ENCODE measurements at regions not wholly inside any gene's neighbourhood (a gene's known extent, or its start where the extent isn't known, plus 50 kb on each side); places are given as distances from the start of the nearest gene placed in this dataset.

DNA sequence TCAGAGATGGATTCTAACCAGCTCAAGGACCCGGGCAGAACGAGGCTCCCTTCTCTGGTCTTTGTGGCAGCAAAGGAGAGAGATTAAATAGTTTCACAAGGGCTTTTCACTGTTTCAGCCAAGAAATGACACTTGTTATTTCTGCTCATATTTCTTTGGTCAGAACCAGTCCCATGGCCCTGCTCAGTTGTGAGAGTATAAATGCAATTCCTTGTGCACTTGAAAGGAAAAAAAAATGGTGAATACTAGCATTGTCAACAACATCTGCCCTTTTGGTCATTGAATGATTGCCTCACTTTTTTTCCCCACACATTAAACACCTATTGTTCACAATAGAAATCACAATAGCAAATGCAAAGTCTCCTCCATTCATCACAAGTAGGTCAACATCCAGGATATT, 104.4 kb downstream of the RDH14 start:
- H3K79me2 ChIP-seq (ENCODE audit: control insufficient read depth, insufficient read depth, low read length) = no peaks in the 10 kb centered on the region
- POLR2A ChIA-PET = no interaction called here
- no TSS peak for BruUV-seq (replicated peaks)
- no peaks in the 10 kb centered on the region for H4K20me1 ChIP-seq (replicated peaks; ENCODE audit: control insufficient read depth, extremely low read depth, insufficient read depth, low read length)
- no peak overlapping the region for H3K4me3 ChIP-seq (replicated peaks in 1 of 3; ENCODE audit: insufficient read depth in 1 of 3, low read depth in 1 of 3, low read length in 3 of 3)
- intact Hi-C loops (cut with micrococcal nuclease) (no loop called here), dilution Hi-C loops (cut with MboI; ENCODE audit: extremely low pct_ligation_motif_present, low sequenced_read_pairs) (no loop called here)
- no peak overlapping the region for H3K9ac ChIP-seq (replicated peaks; ENCODE audit: extremely low read depth, insufficient read depth, low read length)
- H3K27me3 ChIP-seq (ENCODE audit: control insufficient read depth in 2 of 2, insufficient read depth in 2 of 2, low read length in 2 of 2) = no peaks in the 10 kb centered on the region
- H3K27ac ChIP-seq (ENCODE audit: insufficient read depth, low read depth, low read length) = no peak overlapping the region
- no peak for TF ChIP-seq POLR2A (IDR thresholded peaks at IDR 0.05; ENCODE audit: low read depth, low read length)
- no peak overlapping the region for H2AFZ ChIP-seq (ENCODE audit: low read depth, low read length)
- FAIRE-seq (no peak), DNase-seq (ENCODE audit: low read depth, low spot score) (peak; percentile 28)
- no peaks in the 10 kb centered on the region for H3K9me3 ChIP-seq (replicated peaks; ENCODE audit: control insufficient read depth, insufficient read depth, low read length)
- H3K36me3 ChIP-seq (ENCODE audit: control insufficient read depth in 2 of 2, extremely low read depth in 1 of 2, insufficient read depth in 2 of 2, low read length in 2 of 2) = no peaks in the 10 kb centered on the region
- no peaks in the 10 kb centered on the region for H3K4me1 ChIP-seq (ENCODE audit: control insufficient read depth, extremely low read depth, insufficient read depth, low read length)
- CTCF ChIA-PET = no interaction called here
- no peak overlapping the region for H3K4me2 ChIP-seq (ENCODE audit: insufficient read depth, low read length)
- no peaks in the 10 kb centered on the region for H3K9me1 ChIP-seq (replicated peaks; ENCODE audit: control insufficient read depth, extremely low read depth, insufficient read depth, low read length)

DNA sequence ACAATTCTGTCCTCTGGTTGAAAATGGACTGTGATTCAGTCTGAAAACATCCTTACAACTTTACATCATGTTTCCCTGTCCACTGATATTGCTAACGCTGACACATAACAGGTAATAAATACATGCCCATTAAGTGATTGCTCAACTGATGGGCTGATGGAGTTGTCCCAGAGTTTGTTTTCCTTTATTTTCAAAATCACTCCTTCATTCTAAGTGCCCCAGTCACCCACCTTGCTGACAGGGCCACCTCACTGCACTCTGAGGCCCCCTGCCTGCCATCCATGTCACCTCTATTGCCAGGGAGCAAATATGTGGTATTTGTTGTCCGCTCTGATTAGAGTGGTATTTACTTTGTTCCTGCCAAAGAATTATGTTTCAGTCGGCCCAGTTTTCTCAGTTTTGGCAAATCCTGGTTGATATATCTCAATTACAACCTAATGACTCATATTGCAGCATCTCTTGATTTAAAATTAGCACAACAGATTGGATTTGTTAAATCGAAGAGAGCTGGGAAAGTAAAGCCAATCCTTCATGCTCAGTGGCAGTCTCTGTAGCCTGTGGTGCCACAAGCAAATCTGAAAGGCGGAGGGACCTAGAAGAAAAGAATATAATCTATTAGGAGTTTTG, 105.1 kb downstream of the RDH14 start:
- no peak for TF ChIP-seq FOS (IDR thresholded peaks at IDR 0.05; ENCODE audit: borderline replicate concordance, insufficient read depth, low read length)
- TF ChIP-seq EZH2 (IDR thresholded peaks at IDR 0.05; ENCODE audit: borderline replicate concordance, low read depth, low read length, severe bottlenecking) = no peak
- TF ChIP-seq MYC (IDR thresholded peaks at IDR 0.05; ENCODE audit: low read depth, low read length) = no peak
- TF ChIP-seq MAX (IDR thresholded peaks at IDR 0.05; ENCODE audit: insufficient read depth, insufficient read length) = no peak
- no peak for TF ChIP-seq POLR2AphosphoS5 (IDR thresholded peaks at IDR 0.05; ENCODE audit: insufficient read depth, low read depth, low read length)
- no peak for TF ChIP-seq JUN (IDR thresholded peaks at IDR 0.05; ENCODE audit: borderline replicate concordance, insufficient read depth, insufficient read length, low read depth)
- no peak for TF ChIP-seq GATA2 (IDR thresholded peaks at IDR 0.05; ENCODE audit: insufficient read depth, insufficient read length, low read depth, low read length)
- TF ChIP-seq POLR2A (IDR thresholded peaks at IDR 0.05; ENCODE audit: low read depth, low read length) = no peak
- DNase-seq (ENCODE audit: low read depth, low spot score) (no peak), FAIRE-seq (no peak)
- Histone ChIP-seq H3K4me2 (ENCODE audit: insufficient read depth, low read length) (no peak overlapping the region), H4K20me1 (replicated peaks; ENCODE audit: control insufficient read depth, extremely low read depth, insufficient read depth, low read length) (no peaks in the 10 kb centered on the region), H3K79me2 (ENCODE audit: control insufficient read depth, insufficient read depth, low read length) (no peaks in the 10 kb centered on the region), H3K4me3 (replicated peaks in 1 of 3; ENCODE audit: insufficient read depth in 1 of 3, low read depth in 1 of 3, low read length in 3 of 3) (no peak overlapping the region), H3K27me3 (ENCODE audit: control insufficient read depth in 2 of 2, insufficient read depth in 2 of 2, low read length in 2 of 2) (no peaks in the 10 kb centered on the region), H3K9me3 (replicated peaks; ENCODE audit: control insufficient read depth, insufficient read depth, low read length) (no peaks in the 10 kb centered on the region), H3K4me1 (ENCODE audit: control insufficient read depth, extremely low read depth, insufficient read depth, low read length) (no peaks in the 10 kb centered on the region), H3K36me3 (ENCODE audit: control insufficient read depth in 2 of 2, extremely low read depth in 1 of 2, insufficient read depth in 2 of 2, low read length in 2 of 2) (no peaks in the 10 kb centered on the region), H3K9me1 (replicated peaks; ENCODE audit: control insufficient read depth, extremely low read depth, insufficient read depth, low read length) (no peaks in the 10 kb centered on the region), H3K27ac (ENCODE audit: insufficient read depth, low read depth, low read length) (no peak overlapping the region), H3K9ac (replicated peaks; ENCODE audit: extremely low read depth, insufficient read depth, low read length) (no peak overlapping the region), H2AFZ (ENCODE audit: low read depth, low read length) (no peak overlapping the region)
- CTCF ChIA-PET = no interaction called here
- no TSS peak for BruUV-seq (replicated peaks)
- intact Hi-C loops (cut with micrococcal nuclease) = loop anchor here (1.0 kb wide), 1 partner anchor 68 kb away; no protein-coding TSS in a partner anchor
- dilution Hi-C loops (cut with MboI; ENCODE audit: extremely low pct_ligation_motif_present, low sequenced_read_pairs) = no loop called here
- POLR2A ChIA-PET = no interaction called here

Measured in endothelial cell of umbilical vein (primary cell).